Activated T-helper 2 cell treated with anti-CD3 and anti-CD28 coated beads, Interferon-gamma antibody, Interleukin-2, Interleukin-4, amounts not matched to agents 10 μg/mL and 5 μg/mL and 100 μg/mL, durations not matched to agents 14 hours and 24 hours and 36 hours (primary cell): ENCODE measurements at regions not wholly inside any gene's neighbourhood (a gene's known extent, or its start where the extent isn't known, plus 50 kb on each side); places are given as distances from the start of the nearest gene placed in this dataset.

Experiments used
- DNase-seq: peaks from one replicate; pipeline ENCODE4 v3.0.0; 2021; ENCODE audit warnings: low spot score
- H3K27ac Mint-ChIP-seq: one replicate; pipeline ENCODE4 v1.8.0; 2021; ENCODE audit warnings: mixed read lengths
- H3K27me3 Mint-ChIP-seq: one replicate; pipeline ENCODE4 v1.8.0; 2021; ENCODE audit warnings: low read depth, mixed read lengths
- H3K36me3 Mint-ChIP-seq: one replicate; pipeline ENCODE4 v1.8.0; 2021; ENCODE audit warnings: low read depth, mixed read lengths
- H3K4me1 Mint-ChIP-seq: one replicate; pipeline ENCODE4 v1.8.0; 2021; ENCODE audit warnings: low read depth, mixed read lengths
- H3K4me3 Mint-ChIP-seq: one replicate; pipeline ENCODE4 v1.8.0; 2021; ENCODE audit warnings: low read depth, mild to moderate bottlenecking, moderate library complexity, mixed read lengths
- H3K9me3 Mint-ChIP-seq: one replicate; pipeline ENCODE4 v1.8.0; 2021; ENCODE audit warnings: mixed read lengths
- intact Hi-C: fragments of 100-400 bp; cut with micrococcal nuclease; formaldehyde crosslinking; loops from one replicate; pipeline ENCODE4 v1.15.1; 2023

DNA sequence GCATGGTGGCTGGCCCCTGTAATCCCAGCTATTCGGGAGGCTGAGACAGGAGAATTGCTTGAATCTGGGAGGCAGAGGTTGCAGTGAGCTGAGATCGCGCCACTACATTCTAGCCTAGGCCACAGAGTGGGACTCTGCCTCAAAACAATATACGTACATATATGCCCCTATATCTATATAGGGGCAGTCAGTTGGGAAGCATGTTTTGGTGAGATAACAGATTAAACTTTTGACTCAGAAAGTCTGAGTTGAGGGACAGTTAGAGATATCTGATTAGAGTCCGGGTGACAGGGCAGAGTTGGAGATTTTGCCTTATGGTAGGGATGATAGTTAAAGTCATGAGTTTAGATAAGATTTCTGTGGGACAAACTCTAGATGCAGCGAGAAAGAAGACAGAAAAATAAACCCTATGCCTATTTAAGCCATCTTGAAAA, 71.8 kb upstream of the ALDH1A1 start:
- Mint-ChIP-seq H3K27me3 (peaks cover 13% of the 10 kb centered on the region), H3K36me3 (no peaks in the 10 kb centered on the region), H3K4me1 (peaks cover 9% of the 10 kb centered on the region), H3K27ac (no peak overlapping the region), H3K9me3 (no peaks in the 10 kb centered on the region), H3K4me3 (no peak overlapping the region)
- intact Hi-C loops, result loop anchor here (5.0 kb wide), 2 partner anchors 158 to 167 kb away; no protein-coding TSS in a partner anchor
- no peak for DNase-seq

- H3K27ac Mint-ChIP-seq, result no peak overlapping the region
- peak; percentile 10 for DNase-seq
- no peaks in the 10 kb centered on the region for H3K36me3 Mint-ChIP-seq
- no peak overlapping the region for H3K4me3 Mint-ChIP-seq
- H3K4me1 Mint-ChIP-seq, result peaks cover 9% of the 10 kb centered on the region
- intact Hi-C loops, result loop anchor here (1.0 to 5.0 kb wide), 3 partner anchors 159 to 742 kb away; no protein-coding TSS in a partner anchor
- no peaks in the 10 kb centered on the region for H3K9me3 Mint-ChIP-seq
- peaks cover 15% of the 10 kb centered on the region for H3K27me3 Mint-ChIP-seq
These were observed 70.2 kb upstream of the ALDH1A1 start for GRCh38 chr9:73023025-73023541.

DNA sequence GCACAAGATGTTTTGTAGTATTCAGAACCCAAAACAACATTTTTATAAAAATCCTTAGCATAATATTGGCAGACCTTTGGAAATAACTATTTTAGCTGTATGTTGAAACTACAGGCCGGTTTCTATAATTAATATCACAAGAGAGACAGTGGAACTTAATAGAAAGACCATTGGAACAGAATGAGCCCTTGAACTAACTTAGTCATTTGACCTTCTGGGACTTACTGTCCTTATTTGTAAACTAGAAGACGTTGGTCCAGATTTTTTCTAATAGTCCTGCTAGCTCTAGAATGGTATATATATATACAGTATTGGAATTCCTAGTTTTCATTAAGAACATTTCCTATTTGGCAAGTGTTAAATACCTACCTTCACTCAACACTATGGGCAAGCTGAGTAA, 69.5 kb upstream of the ALDH1A1 start:
- DNase-seq, result no peak
- no peak overlapping the region for H3K4me3 Mint-ChIP-seq
- intact Hi-C loops, result loop anchor here (5.0 kb wide), 2 partner anchors 160 to 165 kb away; no protein-coding TSS in a partner anchor
- H3K36me3 Mint-ChIP-seq, result no peaks in the 10 kb centered on the region
- H3K4me1 Mint-ChIP-seq, result peaks cover 9% of the 10 kb centered on the region
- no peak overlapping the region for H3K27ac Mint-ChIP-seq
- no peaks in the 10 kb centered on the region for H3K9me3 Mint-ChIP-seq
- peaks cover 15% of the 10 kb centered on the region for H3K27me3 Mint-ChIP-seq

DNA sequence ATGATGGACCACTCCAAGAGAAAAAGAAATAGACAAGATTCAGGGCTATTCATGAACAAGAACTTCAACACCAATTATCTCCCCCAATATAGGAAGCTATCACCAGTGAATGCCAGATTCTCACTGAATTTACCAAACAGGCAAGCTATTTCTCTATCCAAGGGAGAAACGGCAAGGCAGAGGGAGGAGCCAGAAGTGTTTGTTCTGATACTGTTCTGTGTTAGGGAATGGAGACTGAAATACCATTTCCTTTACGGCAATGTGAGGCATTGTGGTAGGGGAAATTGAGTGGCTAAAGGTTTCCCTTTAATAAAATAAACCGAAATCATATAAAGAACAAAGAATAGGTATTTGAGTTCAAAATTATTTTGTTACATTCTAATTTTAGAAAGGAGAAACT, 68.0 kb upstream of the ALDH1A1 start:
- Mint-ChIP-seq H3K36me3 (no peaks in the 10 kb centered on the region), H3K4me3 (no peak overlapping the region), H3K4me1 (peaks cover 9% of the 10 kb centered on the region), H3K9me3 (no peaks in the 10 kb centered on the region), H3K27ac (no peak overlapping the region), H3K27me3 (peaks cover 15% of the 10 kb centered on the region)
- DNase-seq, result no peak
- intact Hi-C loops, result loop anchor here (5.0 kb wide), 2 partner anchors 161 to 164 kb away; no protein-coding TSS in a partner anchor

DNA sequence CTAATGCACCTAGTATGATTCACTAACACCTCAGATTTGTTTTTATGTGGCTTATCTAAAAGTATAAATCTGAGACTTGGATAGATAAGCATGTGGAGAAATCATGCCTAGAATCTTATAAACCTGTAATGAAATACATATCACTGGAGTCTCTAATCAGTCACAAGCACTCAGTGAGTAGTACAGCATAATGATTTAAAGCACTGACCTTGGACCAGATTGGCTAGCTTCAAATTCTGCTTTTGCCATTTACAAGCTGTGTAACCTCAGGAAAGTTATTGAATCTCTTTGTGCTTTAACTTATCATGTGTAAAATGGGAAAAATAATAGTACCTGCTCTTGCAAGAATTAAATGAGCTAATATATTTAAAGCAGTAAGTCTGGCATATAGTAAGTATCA, 61.2 kb upstream of the ALDH1A1 start:
- intact Hi-C loops, result no loop called here
- H3K4me1 Mint-ChIP-seq, result no peaks in the 10 kb centered on the region
- no peak for DNase-seq
- H3K4me3 Mint-ChIP-seq, result no peak overlapping the region
- H3K9me3 Mint-ChIP-seq, result no peaks in the 10 kb centered on the region
- peaks cover 5% of the 10 kb centered on the region for H3K27me3 Mint-ChIP-seq
- no peaks in the 10 kb centered on the region for H3K36me3 Mint-ChIP-seq
- no peak overlapping the region for H3K27ac Mint-ChIP-seq

- no peak for DNase-seq
- H3K27ac Mint-ChIP-seq, result no peak overlapping the region
- no peaks in the 10 kb centered on the region for H3K4me1 Mint-ChIP-seq
- H3K27me3 Mint-ChIP-seq, result peaks cover 9% of the 10 kb centered on the region
- no peaks in the 10 kb centered on the region for H3K9me3 Mint-ChIP-seq
- H3K36me3 Mint-ChIP-seq, result no peaks in the 10 kb centered on the region
- intact Hi-C loops, result no loop called here
- no peak overlapping the region for H3K4me3 Mint-ChIP-seq
These were observed 59.1 kb upstream of the ALDH1A1 start for GRCh38 chr9:73011956-73012355.

DNA sequence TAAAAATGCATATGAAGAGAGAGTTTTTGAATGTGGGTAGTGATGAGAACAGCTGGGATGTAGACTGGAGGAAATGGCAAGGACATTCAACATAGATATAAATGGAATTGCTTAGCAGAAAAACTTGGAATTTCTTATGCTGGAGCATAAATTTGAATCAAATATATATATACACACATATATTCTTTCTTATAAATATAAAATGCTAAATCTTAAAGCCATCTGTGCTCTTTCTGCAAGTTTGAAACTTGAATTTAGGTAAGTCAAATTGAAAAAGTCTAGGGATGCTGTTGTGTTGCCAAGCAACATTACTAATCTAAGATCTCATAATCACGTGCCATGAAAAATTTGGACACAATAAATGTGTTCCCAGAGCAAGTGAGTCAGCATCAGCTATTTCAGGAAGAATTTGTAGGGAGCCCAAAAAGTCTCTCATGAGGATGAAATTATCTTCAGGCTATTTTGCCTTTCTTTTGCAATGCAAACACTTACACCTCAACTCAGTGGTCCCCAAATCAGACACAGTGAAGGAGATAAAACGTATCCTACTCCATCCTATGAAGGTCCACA, 58.4 kb upstream of the ALDH1A1 start:
- intact Hi-C loops, result no loop called here
- H3K9me3 Mint-ChIP-seq, result no peaks in the 10 kb centered on the region
- DNase-seq, result no peak
- no peak overlapping the region for H3K4me3 Mint-ChIP-seq
- H3K27me3 Mint-ChIP-seq, result peaks cover 9% of the 10 kb centered on the region
- no peak overlapping the region for H3K27ac Mint-ChIP-seq
- H3K36me3 Mint-ChIP-seq, result no peaks in the 10 kb centered on the region
- no peaks in the 10 kb centered on the region for H3K4me1 Mint-ChIP-seq

DNA sequence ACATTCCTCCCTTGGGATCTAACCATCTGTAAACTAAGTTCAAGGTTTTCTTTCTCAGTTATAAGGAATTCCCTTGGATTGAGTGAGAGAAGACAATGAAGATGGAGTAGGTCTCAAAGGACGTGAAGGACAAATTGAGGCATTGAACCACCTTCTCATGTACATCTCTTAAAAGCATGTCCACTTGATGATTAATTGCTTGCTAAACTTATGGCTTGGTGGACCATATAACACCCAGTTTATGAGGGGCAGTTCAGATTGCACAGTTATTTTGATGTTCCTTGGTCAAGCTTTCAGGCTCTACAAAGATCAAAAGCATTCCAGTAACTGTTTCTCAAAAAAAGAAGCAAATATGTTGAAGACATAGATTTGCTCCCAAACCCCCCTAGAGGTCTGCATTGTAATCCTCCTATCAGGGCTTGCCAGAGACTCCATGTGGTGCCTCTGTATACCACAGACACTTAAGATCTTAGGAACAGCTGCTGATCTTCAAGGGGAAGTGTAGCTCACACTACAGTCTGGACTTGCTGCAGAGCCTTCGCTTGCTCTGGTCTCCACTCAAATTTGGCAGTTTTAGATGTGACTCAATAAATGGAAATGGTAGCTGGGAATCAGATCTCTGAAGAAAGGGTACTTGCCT, 56.9 kb upstream of the ALDH1A1 start:
- Mint-ChIP-seq H3K4me1 (no peaks in the 10 kb centered on the region), H3K9me3 (no peaks in the 10 kb centered on the region), H3K4me3 (no peak overlapping the region), H3K27me3 (peaks cover 9% of the 10 kb centered on the region), H3K27ac (no peak overlapping the region), H3K36me3 (no peaks in the 10 kb centered on the region)
- DNase-seq, result no peak
- intact Hi-C loops, result no loop called here

DNA sequence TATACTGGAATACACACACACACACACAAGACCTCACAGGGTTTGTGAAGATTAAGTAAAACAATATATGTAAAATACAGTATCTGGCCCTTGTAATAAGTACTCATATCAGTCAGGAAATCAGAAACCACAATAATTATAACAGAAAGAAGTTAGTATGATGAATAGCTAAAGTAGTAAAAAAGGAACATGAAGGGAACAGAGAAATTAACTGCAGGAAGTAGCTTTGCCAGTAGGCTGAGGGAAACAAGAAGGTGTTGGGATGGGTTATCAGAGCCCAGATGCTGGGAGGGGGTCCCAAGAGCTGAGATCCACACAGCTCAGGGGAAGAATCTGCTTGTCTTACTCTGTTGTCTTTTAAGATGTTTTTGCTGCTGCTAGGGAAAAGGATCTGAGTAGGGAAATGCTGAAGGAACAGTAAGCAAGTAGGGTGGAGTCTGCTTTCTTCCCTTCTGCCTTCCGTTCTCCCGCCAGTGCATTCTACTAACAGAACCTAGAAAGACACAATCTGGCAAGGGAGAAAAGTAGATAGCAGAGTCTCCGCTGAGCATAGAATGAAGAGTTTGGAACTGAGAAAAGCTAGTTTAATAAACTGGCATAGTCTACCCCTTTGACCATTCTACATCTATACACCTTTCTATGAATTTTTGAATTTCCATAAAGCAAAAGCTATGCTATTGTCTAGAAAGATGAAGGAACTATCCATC, 55.3 kb upstream of the ALDH1A1 start:
- H3K4me1 Mint-ChIP-seq, result no peaks in the 10 kb centered on the region
- peaks cover 9% of the 10 kb centered on the region for H3K27me3 Mint-ChIP-seq
- intact Hi-C loops, result no loop called here
- no peak overlapping the region for H3K4me3 Mint-ChIP-seq
- no peaks in the 10 kb centered on the region for H3K9me3 Mint-ChIP-seq
- no peaks in the 10 kb centered on the region for H3K36me3 Mint-ChIP-seq
- H3K27ac Mint-ChIP-seq, result no peak overlapping the region
- no peak for DNase-seq

- no peak for DNase-seq
- Mint-ChIP-seq H3K27ac (no peak overlapping the region), H3K4me1 (no peaks in the 10 kb centered on the region), H3K27me3 (peaks cover 9% of the 10 kb centered on the region), H3K36me3 (no peaks in the 10 kb centered on the region), H3K4me3 (no peak overlapping the region), H3K9me3 (no peaks in the 10 kb centered on the region)
- intact Hi-C loops, result no loop called here
These were observed 54.1 kb upstream of the ALDH1A1 start for GRCh38 chr9:73006986-73007385.
